ENCODE measurements at regions not wholly inside any gene's neighbourhood (a gene's known extent, or its start where the extent isn't known, plus 50 kb on each side); places are given as distances from the start of the nearest gene placed in this dataset.

DNA sequence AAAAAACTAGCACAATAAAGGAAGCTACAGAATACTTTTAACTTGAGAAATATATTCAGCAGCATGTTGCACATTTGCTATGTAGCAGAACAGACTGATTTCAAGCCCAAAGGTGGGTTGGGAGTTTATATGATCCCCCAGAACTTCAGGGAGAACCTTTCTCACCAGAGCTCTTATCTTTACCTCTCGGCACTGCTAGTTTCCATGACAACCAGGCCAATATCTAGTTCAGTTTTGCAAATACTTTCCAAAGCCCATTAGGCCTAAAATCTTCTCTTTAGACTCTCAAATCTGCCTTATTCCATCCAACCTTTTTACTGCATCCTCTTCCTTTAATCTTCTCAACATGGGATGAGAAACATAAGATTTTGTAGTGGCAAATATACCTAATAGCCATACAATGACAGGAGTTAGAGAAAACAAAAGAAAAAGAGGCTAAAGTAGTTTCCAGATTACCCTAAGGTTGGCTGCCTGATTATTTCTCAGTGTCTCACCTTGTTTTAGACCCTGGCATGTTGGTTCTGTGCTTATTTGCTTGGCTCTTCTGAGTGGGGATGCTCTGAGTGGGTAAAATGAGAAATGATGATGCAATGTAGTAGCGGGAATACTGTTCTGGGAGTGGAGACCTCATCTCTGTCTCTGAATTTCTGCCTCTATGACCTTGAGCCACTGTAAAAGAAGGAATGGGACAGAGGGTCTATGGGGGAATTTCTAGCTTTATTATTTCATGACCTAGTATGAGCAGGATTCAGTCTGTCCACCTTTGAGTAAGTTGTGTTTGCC lies 427.6 kb upstream of the STXBP6 start:
- TF ChIP-seq EZH2 (IDR thresholded peaks at IDR 0.05; ENCODE audit: borderline replicate concordance, low read depth, low read length, severe bottlenecking), result no peak
- no peak for TF ChIP-seq POLR2A (IDR thresholded peaks at IDR 0.05; ENCODE audit: low read depth, low read length)
- TF ChIP-seq, protein P1, sequence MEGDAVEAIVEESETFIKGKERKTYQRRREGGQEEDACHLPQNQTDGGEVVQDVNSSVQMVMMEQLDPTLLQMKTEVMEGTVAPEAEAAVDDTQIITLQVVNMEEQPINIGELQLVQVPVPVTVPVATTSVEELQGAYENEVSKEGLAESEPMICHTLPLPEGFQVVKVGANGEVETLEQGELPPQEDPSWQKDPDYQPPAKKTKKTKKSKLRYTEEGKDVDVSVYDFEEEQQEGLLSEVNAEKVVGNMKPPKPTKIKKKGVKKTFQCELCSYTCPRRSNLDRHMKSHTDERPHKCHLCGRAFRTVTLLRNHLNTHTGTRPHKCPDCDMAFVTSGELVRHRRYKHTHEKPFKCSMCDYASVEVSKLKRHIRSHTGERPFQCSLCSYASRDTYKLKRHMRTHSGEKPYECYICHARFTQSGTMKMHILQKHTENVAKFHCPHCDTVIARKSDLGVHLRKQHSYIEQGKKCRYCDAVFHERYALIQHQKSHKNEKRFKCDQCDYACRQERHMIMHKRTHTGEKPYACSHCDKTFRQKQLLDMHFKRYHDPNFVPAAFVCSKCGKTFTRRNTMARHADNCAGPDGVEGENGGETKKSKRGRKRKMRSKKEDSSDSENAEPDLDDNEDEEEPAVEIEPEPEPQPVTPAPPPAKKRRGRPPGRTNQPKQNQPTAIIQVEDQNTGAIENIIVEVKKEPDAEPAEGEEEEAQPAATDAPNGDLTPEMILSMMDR (IDR thresholded peaks at IDR 0.05; ENCODE audit: extremely low read depth in 1 of 2, insufficient read depth in 1 of 2, low read depth in 1 of 2, low read length in 2 of 2), result no peak
- TF ChIP-seq MYC (IDR thresholded peaks at IDR 0.05; ENCODE audit: low read depth, low read length), result no peak
- TF ChIP-seq, protein P2, sequence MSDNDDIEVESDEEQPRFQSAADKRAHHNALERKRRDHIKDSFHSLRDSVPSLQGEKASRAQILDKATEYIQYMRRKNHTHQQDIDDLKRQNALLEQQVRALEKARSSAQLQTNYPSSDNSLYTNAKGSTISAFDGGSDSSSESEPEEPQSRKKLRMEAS (IDR thresholded peaks at IDR 0.05; ENCODE audit: insufficient read depth, insufficient read length), result no peak
- TF ChIP-seq FOS (IDR thresholded peaks at IDR 0.05; ENCODE audit: borderline replicate concordance, insufficient read depth, low read length), result no peak
